IPS-20b (cell line): ENCODE measurements at regions not wholly inside any gene's neighbourhood (a gene's known extent, or its start where the extent isn't known, plus 50 kb on each side); places are given as distances from the start of the nearest gene placed in this dataset.
"Not testable (repeated sequence)": the region's sequence is repeated elsewhere in the genome, so short reads cannot be mapped to it uniquely, and the experiment has no call there.

Experiments
- H3K27ac ChIP-seq: one replicate; pipeline ENCODE4 v1.5.1; 2013; ENCODE audit warnings: low read length
- H3K27me3 ChIP-seq: 2 replicates; pipeline ENCODE4 v1.6.1; 2013; ENCODE audit warnings: mild to moderate bottlenecking, low read length, inconsistent platforms; ENCODE audit not compliant: insufficient read depth
- H3K36me3 ChIP-seq: 2 replicates; pipeline ENCODE4 v1.6.1; 2013; ENCODE audit warnings: low read depth, mild to moderate bottlenecking, inconsistent platforms, low read length, moderate library complexity; ENCODE audit not compliant: insufficient read depth
- H3K4me1 ChIP-seq: 2 replicates; pipeline ENCODE4 v1.6.1; 2013; ENCODE audit warnings: mild to moderate bottlenecking, control low read depth, inconsistent platforms, low read length, moderate library complexity; ENCODE audit not compliant: insufficient read depth
- H3K4me3 ChIP-seq: 2 replicates; pipeline ENCODE4 v1.5.1; 2013; ENCODE audit warnings: mild to moderate bottlenecking, low read length, inconsistent platforms
- H3K9ac ChIP-seq: 2 replicates; pipeline ENCODE4 v1.6.1; 2013; ENCODE audit warnings: low read depth, mild to moderate bottlenecking, inconsistent platforms, low read length, moderate library complexity
- H3K9me3 ChIP-seq: 2 replicates; pipeline ENCODE4 v1.6.1; 2013; ENCODE audit warnings: mild to moderate bottlenecking, low read depth, low read length, inconsistent platforms; ENCODE audit not compliant: insufficient read depth

- no peaks in the 10 kb centered on the region for H3K4me1 ChIP-seq
- no peak overlapping the region for H3K9ac ChIP-seq
- H3K36me3 ChIP-seq: no peaks in the 10 kb centered on the region
- H3K4me3 ChIP-seq: no peak overlapping the region
- no peak overlapping the region for H3K27ac ChIP-seq
- no peaks in the 10 kb centered on the region for H3K27me3 ChIP-seq
- H3K9me3 ChIP-seq: no peaks in the 10 kb centered on the region
Measured at GRCh38 chr4:83974111-83974780, 438.3 kb downstream of the GPAT3 start.

- Histone ChIP-seq H3K27me3 (no peaks in the 10 kb centered on the region), H3K9ac (no peak overlapping the region), H3K27ac (no peak overlapping the region), H3K9me3 (peaks cover 30% of the 10 kb centered on the region), H3K4me1 (no peaks in the 10 kb centered on the region), H3K36me3 (no peaks in the 10 kb centered on the region), H3K4me3 (no peak overlapping the region)
Measured at GRCh38 chr4:83964996-83965541, 429.2 kb downstream of the GPAT3 start.

GRCh38 chr4:83962492-83962891 is 426.6 kb downstream of the GPAT3 start:
- Histone ChIP-seq H3K27ac (no peak overlapping the region), H3K4me3 (no peak overlapping the region)

GRCh38 chr4:83961575-83961974 is 425.7 kb downstream of the GPAT3 start:
- H3K4me1 ChIP-seq: no peaks in the 10 kb centered on the region
- no peak overlapping the region for H3K4me3 ChIP-seq
- no peaks in the 10 kb centered on the region for H3K27me3 ChIP-seq
- H3K36me3 ChIP-seq: no peaks in the 10 kb centered on the region
- H3K27ac ChIP-seq: no peak overlapping the region
- H3K9me3 ChIP-seq: peaks cover 38% of the 10 kb centered on the region
- no peak overlapping the region for H3K9ac ChIP-seq

More at GRCh38 chr4:83962492-83962891, 426.6 kb downstream of the GPAT3 start:
- Histone ChIP-seq H3K27me3 (no peaks in the 10 kb centered on the region), H3K9ac (no peak overlapping the region), H3K9me3 (peaks cover 38% of the 10 kb centered on the region), H3K4me1 (no peaks in the 10 kb centered on the region), H3K36me3 (no peaks in the 10 kb centered on the region)

GRCh38 chr4:83959160-83959559 is 423.3 kb downstream of the GPAT3 start:
- H3K4me1 ChIP-seq: no peaks in the 10 kb centered on the region

GRCh38 chr4:83947830-83948193 is 411.9 kb downstream of the GPAT3 start:
- Histone ChIP-seq H3K36me3 (no peaks in the 10 kb centered on the region), H3K4me3 (no peak overlapping the region), H3K27me3 (no peaks in the 10 kb centered on the region), H3K9ac (no peak overlapping the region), H3K9me3 (no peaks in the 10 kb centered on the region; the same call in 1 of the 2 replicates), H3K4me1 (peaks cover 3% of the 10 kb centered on the region; the same call in 1 of the 2 replicates), H3K27ac (no peak overlapping the region)

More at GRCh38 chr4:83959160-83959559, 423.3 kb downstream of the GPAT3 start:
- Histone ChIP-seq H3K9ac (no peak overlapping the region), H3K9me3 (peaks cover 18% of the 10 kb centered on the region), H3K27ac (no peak overlapping the region), H3K4me3 (no peak overlapping the region), H3K27me3 (no peaks in the 10 kb centered on the region), H3K36me3 (no peaks in the 10 kb centered on the region)

GRCh38 chr4:83947125-83947829 is 411.4 kb downstream of the GPAT3 start:
- Histone ChIP-seq H3K4me3 (no peak overlapping the region), H3K36me3 (no peaks in the 10 kb centered on the region), H3K27ac (no peak overlapping the region), H3K9ac (no peak overlapping the region), H3K4me1 (peaks cover 3% of the 10 kb centered on the region; the same call in 1 of the 2 replicates), H3K27me3 (no peaks in the 10 kb centered on the region), H3K9me3 (no peaks in the 10 kb centered on the region; the same call in 1 of the 2 replicates)

- not testable (repeated sequence) for H3K9ac ChIP-seq, H3K36me3 ChIP-seq, H3K4me1 ChIP-seq, H3K4me3 ChIP-seq, H3K27me3 ChIP-seq, H3K9me3 ChIP-seq, H3K27ac ChIP-seq
Measured at GRCh38 chr4:83943691-83944090, 407.8 kb downstream of the GPAT3 start.

- H3K4me1 ChIP-seq: no peaks in the 10 kb centered on the region
- no peak overlapping the region for H3K9ac ChIP-seq
- H3K4me3 ChIP-seq: no peak overlapping the region
- no peaks in the 10 kb centered on the region for H3K27me3 ChIP-seq
- H3K27ac ChIP-seq: no peak overlapping the region
- H3K36me3 ChIP-seq: no peaks in the 10 kb centered on the region
- H3K9me3 ChIP-seq: no peaks in the 10 kb centered on the region
Measured at GRCh38 chr4:83932750-83933391, 397.0 kb downstream of the GPAT3 start.

GRCh38 chr4:83931659-83932438 is 395.9 kb downstream of the GPAT3 start:
- Histone ChIP-seq H3K9me3 (no peaks in the 10 kb centered on the region), H3K4me3 (no peak overlapping the region), H3K9ac (no peak overlapping the region)

GRCh38 chr4:83929550-83929949 is 393.6 kb downstream of the GPAT3 start:
- H3K27me3 ChIP-seq: no peaks in the 10 kb centered on the region
- H3K27ac ChIP-seq: no peak overlapping the region

More at GRCh38 chr4:83931659-83932438, 395.9 kb downstream of the GPAT3 start:
- H3K27me3 ChIP-seq: no peaks in the 10 kb centered on the region
- H3K36me3 ChIP-seq: no peaks in the 10 kb centered on the region
- no peaks in the 10 kb centered on the region for H3K4me1 ChIP-seq
- no peak overlapping the region for H3K27ac ChIP-seq

More at GRCh38 chr4:83929550-83929949, 393.6 kb downstream of the GPAT3 start:
- no peaks in the 10 kb centered on the region for H3K9me3 ChIP-seq
- no peak overlapping the region for H3K9ac ChIP-seq
- H3K4me3 ChIP-seq: no peak overlapping the region
- no peaks in the 10 kb centered on the region for H3K4me1 ChIP-seq
- no peaks in the 10 kb centered on the region for H3K36me3 ChIP-seq
